SU-DHL-6 (cell line): ENCODE measurements at regions not wholly inside any gene's neighbourhood (a gene's known extent, or its start where the extent isn't known, plus 50 kb on each side); places are given as distances from the start of the nearest gene placed in this dataset.

Source experiments
- H2AFZ ChIP-seq: fragments of 200-600 bp; sonication (generic); 2 replicates; pipeline ENCODE4 v1.6.1; 2014; ENCODE audit warnings: low read depth, mild to moderate bottlenecking, moderate library complexity, mixed read lengths, antibody characterized with exemption, low read length; ENCODE audit not compliant: severe bottlenecking
- H3F3A ChIP-seq: fragments of 200-600 bp; shearing (Covaris generic); 2 replicates; pipeline ENCODE4 v1.6.0; 2016; ENCODE audit warnings: antibody characterized with exemption, mild to moderate bottlenecking; ENCODE audit not compliant: insufficient read depth
- H3K27ac ChIP-seq: fragments of 200-600 bp; sonication (generic); 2 replicates; pipeline ENCODE4 v1.5.1; 2016; ENCODE audit warnings: low read depth, mild to moderate bottlenecking, low read length, moderate library complexity, mixed read lengths
- H3K27me3 ChIP-seq: fragments of 200-600 bp; sonication (generic), shearing (Covaris generic); 2 replicates; pipeline ENCODE4 v1.6.0; 2014; ENCODE audit warnings: mild to moderate bottlenecking, low read length
- H3K36me3 ChIP-seq: fragments of 200-600 bp; sonication (generic); 2 replicates; pipeline ENCODE4 v1.6.1; 2014; ENCODE audit warnings: mild to moderate bottlenecking, low read length, mixed read lengths
- H3K4me2 ChIP-seq: fragments of 300-600, 200-600 bp; shearing (Covaris generic), sonication (generic); 2 replicates; pipeline ENCODE4 v1.6.0; 2014; ENCODE audit warnings: low read length, low read depth, mild to moderate bottlenecking; ENCODE audit not compliant: poor library complexity, severe bottlenecking
- H3K4me3 ChIP-seq: fragments of 200-600 bp; sonication (generic); 2 replicates; pipeline ENCODE4 v1.5.1; 2014; ENCODE audit warnings: antibody characterized with exemption, low read length, mild to moderate bottlenecking, mixed read lengths; ENCODE audit not compliant: insufficient read depth, poor library complexity, severe bottlenecking
- H3K79me2 ChIP-seq: fragments of 200-600 bp; sonication (generic); 2 replicates; pipeline ENCODE4 v1.6.1; 2014; ENCODE audit warnings: mild to moderate bottlenecking, low read length, moderate library complexity; ENCODE audit not compliant: insufficient read depth
- H3K9ac ChIP-seq: fragments of 200-600 bp; sonication (generic); 2 replicates; pipeline ENCODE4 v1.7.0; 2014; ENCODE audit warnings: mild to moderate bottlenecking, low read length
- H3K9me2 ChIP-seq: fragments of 200-600 bp; sonication (generic); replicated peaks from 2 replicates; pipeline ENCODE4 v1.6.1; 2014; ENCODE audit warnings: low read length; ENCODE audit not compliant: insufficient read depth
- H3K9me3 ChIP-seq: fragments of 200-600 bp; sonication (generic); 2 replicates; pipeline ENCODE4 v1.6.1; 2014; ENCODE audit warnings: low read length, mixed read lengths; ENCODE audit not compliant: insufficient read depth
- H4K20me1 ChIP-seq: fragments of 200-600 bp; sonication (generic); 2 replicates; pipeline ENCODE4 v1.6.1; 2014; ENCODE audit warnings: low read depth, mild to moderate bottlenecking, antibody characterized with exemption, low read length, moderate library complexity, mixed read lengths
- CTCF ChIP-seq: fragments of 200-600 bp; sonication (generic); IDR thresholded peaks from one replicate; pipeline ENCODE4 v1.5.1; 2017; ENCODE audit warnings: antibody characterized with exemption, mild to moderate bottlenecking, low read length, moderate library complexity; ENCODE audit not compliant: insufficient read depth, poor library complexity, severe bottlenecking
- EZH2phosphoT487 ChIP-seq: fragments of 200-600 bp; sonication (generic), shearing (Covaris generic); conservative IDR thresholded peaks from 2 replicates; pipeline ENCODE4 v1.6.1; 2018; ENCODE audit warnings: mild to moderate bottlenecking, antibody characterized with exemption, low read length, moderate library complexity, mixed read lengths

- Histone ChIP-seq H3K27me3 (no peaks in the 10 kb centered on the region), H3K9ac (no peak overlapping the region), H4K20me1 (no peaks in the 10 kb centered on the region), H2AFZ (no peak overlapping the region), H3K27ac (no peak overlapping the region), H3K4me2 (no peak overlapping the region), H3K36me3 (no peaks in the 10 kb centered on the region), H3K9me3 (no peaks in the 10 kb centered on the region), H3F3A (no peaks in the 10 kb centered on the region), H3K9me2 (no peaks in the 10 kb centered on the region), H3K79me2 (no peaks in the 10 kb centered on the region), H3K4me3 (no peak overlapping the region)
- TF ChIP-seq EZH2phosphoT487 (no peak), CTCF (no peak)
These were observed 74.2 kb upstream of the FOXD3 start for GRCh38 chr1:63248216-63248615.

GRCh38 chr1:63255153-63255552 is 67.2 kb upstream of the FOXD3 start:
- Histone ChIP-seq H3K9me2 (no peaks in the 10 kb centered on the region), H3F3A (no peaks in the 10 kb centered on the region), H3K27me3 (no peaks in the 10 kb centered on the region), H3K4me3 (no peak overlapping the region), H3K27ac (no peak overlapping the region), H3K79me2 (no peaks in the 10 kb centered on the region), H3K9me3 (no peaks in the 10 kb centered on the region), H3K36me3 (no peaks in the 10 kb centered on the region), H3K9ac (no peak overlapping the region), H2AFZ (no peak overlapping the region), H4K20me1 (no peaks in the 10 kb centered on the region), H3K4me2 (no peak overlapping the region)
- TF ChIP-seq CTCF (no peak), EZH2phosphoT487 (no peak)

- Histone ChIP-seq H3F3A (no peaks in the 10 kb centered on the region), H4K20me1 (no peaks in the 10 kb centered on the region), H2AFZ (no peak overlapping the region), H3K9ac (no peak overlapping the region), H3K36me3 (no peaks in the 10 kb centered on the region), H3K4me3 (no peak overlapping the region), H3K4me2 (no peak overlapping the region), H3K9me3 (no peaks in the 10 kb centered on the region), H3K9me2 (no peaks in the 10 kb centered on the region), H3K27ac (no peak overlapping the region), H3K27me3 (no peaks in the 10 kb centered on the region), H3K79me2 (no peaks in the 10 kb centered on the region)
- TF ChIP-seq EZH2phosphoT487 = no peak
- TF ChIP-seq CTCF = no peak
These were observed 60.5 kb upstream of the FOXD3 start for GRCh38 chr1:63261736-63262458.
